Endothelial cell of umbilical vein (primary cell): ENCODE measurements at regions not wholly inside any gene's neighbourhood (a gene's known extent, or its start where the extent isn't known, plus 50 kb on each side); places are given as distances from the start of the nearest gene placed in this dataset.

Source experiments
- BruUV-seq: library from RNA; stranded (reverse); fragments of 400-500 nt; replicated peaks from 2 replicates; lab custom pipeline; 2021; lab: Mats Ljungman, UMichigan
- CTCF ChIA-PET: fragments of 300-600, 350-600 bp; sonication (Branson Sonifier 250); formaldehyde crosslinking; loops from one replicate; lab custom pipeline; 2021; ENCODE audit warnings: antibody characterized with exemption, inconsistent platforms; lab: Charles Lee
- POLR2A ChIA-PET: fragments of 300-600, 350-600 bp; sonication (Branson Sonifier 250); formaldehyde crosslinking; loops from one replicate; lab custom pipeline; 2021; ENCODE audit warnings: antibody characterized with exemption, inconsistent platforms; lab: Charles Lee
- DNase-seq: peaks from one replicate; pipeline ENCODE4 v3.0.0-alpha.2; 2011; ENCODE audit warnings: low read depth, low spot score
- FAIRE-seq: peaks from 2 replicates; lab custom pipeline; 2011; peaks lifted over from hg19 to GRCh38; lab: Jason Lieb, UNC
- H2AFZ ChIP-seq: 2 replicates; pipeline ENCODE4 v1.6.0; 2012; ENCODE audit warnings: low read depth, low read length, control low read depth, inconsistent platforms
- H3K27ac ChIP-seq: 2 replicates; pipeline ENCODE4 v1.5.1; 2011; ENCODE audit warnings: low read depth, mild to moderate bottlenecking, control low read depth, low read length, moderate library complexity; ENCODE audit not compliant: insufficient read depth
- H3K27me3 ChIP-seq, 2 experiments: 2 replicates each; pipeline versions ENCODE4 v1.6.0 to v1.6.1; 2011; ENCODE audit warnings: low read length in 2 of 2, mixed read lengths in 1 of 2; ENCODE audit not compliant: control insufficient read depth in 2 of 2, insufficient read depth in 2 of 2
- H3K36me3 ChIP-seq, 2 experiments: 2 replicates in 1 of 2; 3 replicates in 1 of 2; pipeline ENCODE4 v1.5.1; 2011; ENCODE audit warnings: low read length in 2 of 2, mild to moderate bottlenecking in 1 of 2, moderate library complexity in 1 of 2; ENCODE audit not compliant: control insufficient read depth in 2 of 2, insufficient read depth in 2 of 2; ENCODE audit errors: extremely low read depth in 1 of 2
- H3K4me1 ChIP-seq: 3 replicates; pipeline ENCODE4 v1.5.1; 2011; ENCODE audit warnings: mild to moderate bottlenecking, low read length; ENCODE audit not compliant: control insufficient read depth, insufficient read depth; ENCODE audit errors: extremely low read depth
- H3K4me2 ChIP-seq: 2 replicates; pipeline ENCODE4 v1.6.1; 2011; ENCODE audit warnings: low read length, control low read depth, mixed read lengths; ENCODE audit not compliant: insufficient read depth
- H3K4me3 ChIP-seq, 3 experiments: fragments of 200-600 bp in 1 of 3; sonication (generic), shearing (Covaris generic) in 1 of 3; replicated peaks in 1 of 3; 2 replicates each; pipeline ENCODE4 v1.5.1; 2011 to 2016; ENCODE audit warnings: control low read depth in 3 of 3, low read length in 3 of 3, mild to moderate bottlenecking in 2 of 3, inconsistent platforms in 1 of 3, low read depth in 1 of 3, moderate library complexity in 1 of 3; ENCODE audit not compliant: insufficient read depth in 1 of 3
- H3K79me2 ChIP-seq: 2 replicates; pipeline ENCODE4 v1.6.0; 2012; ENCODE audit warnings: low read length, inconsistent platforms; ENCODE audit not compliant: control insufficient read depth, insufficient read depth
- H3K9ac ChIP-seq: replicated peaks from 2 replicates; pipeline ENCODE3; 2011; ENCODE audit warnings: low read length, control low read depth; ENCODE audit not compliant: insufficient read depth; ENCODE audit errors: extremely low read depth
- H3K9me1 ChIP-seq: replicated peaks from 3 replicates; pipeline ENCODE4 v1.6.0; 2011; ENCODE audit warnings: mild to moderate bottlenecking, low read length; ENCODE audit not compliant: control insufficient read depth, insufficient read depth; ENCODE audit errors: extremely low read depth
- H3K9me3 ChIP-seq: replicated peaks from 2 replicates; pipeline ENCODE4 v1.5.1; 2012; ENCODE audit warnings: low read length, inconsistent platforms; ENCODE audit not compliant: control insufficient read depth, insufficient read depth
- H4K20me1 ChIP-seq: replicated peaks from 2 replicates; pipeline ENCODE3; 2011; ENCODE audit warnings: mild to moderate bottlenecking, low read length; ENCODE audit not compliant: control insufficient read depth, insufficient read depth; ENCODE audit errors: extremely low read depth
- FOS ChIP-seq: IDR thresholded peaks from 2 replicates; pipeline ENCODE4 v1.6.1; 2011; ENCODE audit warnings: mild to moderate bottlenecking, low read length, moderate library complexity, borderline replicate concordance; ENCODE audit not compliant: insufficient read depth
- MYC ChIP-seq: IDR thresholded peaks from one replicate; pipeline ENCODE4 v1.6.1; 2011; ENCODE audit warnings: mild to moderate bottlenecking, low read depth, low read length
- POLR2AphosphoS5 ChIP-seq: IDR thresholded peaks from 2 replicates; pipeline ENCODE4 v1.6.1; 2012; ENCODE audit warnings: low read depth, mild to moderate bottlenecking, control low read depth, low read length, moderate library complexity; ENCODE audit not compliant: insufficient read depth
- dilution Hi-C: fragments of 300-500 bp; cut with MboI; formaldehyde crosslinking; loops from one replicate; pipeline ENCODE4 v1.15.0; 2019; ENCODE audit warnings: low sequenced_read_pairs; ENCODE audit not compliant: extremely low pct_ligation_motif_present
- intact Hi-C: fragments of 100-400 bp; cut with micrococcal nuclease; formaldehyde crosslinking; loops from one replicate; pipeline ENCODE4 v1.10.0; 2022
- TF ChIP-seq, protein P1 (sequence below): IDR thresholded peaks from 2 replicates; pipeline ENCODE4 v1.6.1; 2011; ENCODE audit not compliant: insufficient read depth, insufficient read length
- TF ChIP-seq, protein P2 (sequence below), 2 donors: IDR thresholded peaks; 1 replicate in 1 of 2; 2 replicates in 1 of 2; pipeline ENCODE4 v1.5.1; 2011; ENCODE audit warnings: low read length in 2 of 2, mild to moderate bottlenecking in 2 of 2, moderate library complexity in 2 of 2, control low read depth in 1 of 2, inconsistent platforms in 1 of 2, low read depth in 1 of 2; ENCODE audit not compliant: insufficient read depth in 1 of 2; ENCODE audit errors: extremely low read depth in 1 of 2

DNA sequence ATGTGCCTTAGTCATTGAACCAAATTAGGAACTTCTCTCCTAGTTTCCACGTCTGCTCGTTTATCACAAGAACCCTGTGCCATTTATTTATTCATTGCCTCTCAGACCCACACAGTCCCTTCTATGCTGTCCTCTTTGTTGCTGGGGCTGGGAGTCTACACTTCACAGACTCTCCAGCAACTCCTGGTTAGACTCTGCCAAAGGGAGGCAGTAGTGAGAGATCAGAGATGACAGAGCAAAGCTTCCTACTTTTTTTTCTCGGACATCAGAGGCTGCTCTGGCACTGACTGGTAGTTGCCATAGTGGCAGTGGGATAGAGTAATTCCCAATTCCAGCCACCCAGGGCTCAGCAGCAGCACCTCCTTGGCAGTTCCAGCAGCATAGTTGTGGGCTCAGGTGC is 277.5 kb downstream of the BCL11A start:
- Histone ChIP-seq H3K4me1 (no peaks in the 10 kb centered on the region), H3K9ac (no peak overlapping the region), H3K27me3 (no peaks in the 10 kb centered on the region), H3K4me3 (no peak overlapping the region), H3K9me3 (peaks cover 2% of the 10 kb centered on the region), H3K36me3 (no peaks in the 10 kb centered on the region), H4K20me1 (no peaks in the 10 kb centered on the region), H3K27ac (no peak overlapping the region), H3K9me1 (no peaks in the 10 kb centered on the region), H3K79me2 (no peaks in the 10 kb centered on the region), H2AFZ (no peak overlapping the region), H3K4me2 (no peak overlapping the region)
- POLR2A ChIA-PET = no interaction called here
- DNase-seq = no peak
- CTCF ChIA-PET = no interaction called here
- no peak for FAIRE-seq
- intact Hi-C loops = no loop called here
- BruUV-seq = no TSS peak
- dilution Hi-C loops = no loop called here
- TF ChIP-seq FOS = no peak

DNA sequence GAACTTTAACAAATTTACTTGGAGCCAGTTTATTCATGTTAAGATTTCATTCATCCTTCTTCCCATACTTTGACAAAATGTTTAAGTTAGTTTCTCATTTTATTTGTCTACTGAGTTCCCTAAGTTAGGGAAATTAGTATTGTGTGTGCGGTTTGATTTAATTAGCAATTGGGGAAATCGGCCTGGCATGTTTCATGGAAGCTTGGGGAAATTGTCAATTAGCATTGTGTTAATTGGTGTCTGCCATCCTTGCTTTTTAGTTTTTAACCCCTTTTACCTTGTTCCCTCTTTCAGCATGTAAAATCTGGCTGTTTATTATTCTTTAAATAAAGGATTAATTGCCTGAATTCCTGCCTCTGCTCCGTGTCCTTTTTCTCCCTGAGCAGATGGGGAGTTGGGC is 279.6 kb downstream of the BCL11A start:
- intact Hi-C loops (no loop called here), dilution Hi-C loops (no loop called here)
- Histone ChIP-seq H4K20me1 (no peaks in the 10 kb centered on the region), H3K9me1 (no peaks in the 10 kb centered on the region), H3K36me3 (no peaks in the 10 kb centered on the region), H3K27ac (no peak overlapping the region), H3K27me3 (no peaks in the 10 kb centered on the region), H3K9ac (no peak overlapping the region), H3K9me3 (peaks cover 2% of the 10 kb centered on the region), H3K4me3 (no peak overlapping the region), H3K4me1 (no peaks in the 10 kb centered on the region), H3K79me2 (no peaks in the 10 kb centered on the region), H2AFZ (no peak overlapping the region), H3K4me2 (no peak overlapping the region)
- BruUV-seq = no TSS peak
- TF ChIP-seq, protein P1, sequence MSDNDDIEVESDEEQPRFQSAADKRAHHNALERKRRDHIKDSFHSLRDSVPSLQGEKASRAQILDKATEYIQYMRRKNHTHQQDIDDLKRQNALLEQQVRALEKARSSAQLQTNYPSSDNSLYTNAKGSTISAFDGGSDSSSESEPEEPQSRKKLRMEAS = no peak
- TF ChIP-seq MYC (no peak), FOS (no peak), POLR2AphosphoS5 (no peak)
- TF ChIP-seq, protein P2, sequence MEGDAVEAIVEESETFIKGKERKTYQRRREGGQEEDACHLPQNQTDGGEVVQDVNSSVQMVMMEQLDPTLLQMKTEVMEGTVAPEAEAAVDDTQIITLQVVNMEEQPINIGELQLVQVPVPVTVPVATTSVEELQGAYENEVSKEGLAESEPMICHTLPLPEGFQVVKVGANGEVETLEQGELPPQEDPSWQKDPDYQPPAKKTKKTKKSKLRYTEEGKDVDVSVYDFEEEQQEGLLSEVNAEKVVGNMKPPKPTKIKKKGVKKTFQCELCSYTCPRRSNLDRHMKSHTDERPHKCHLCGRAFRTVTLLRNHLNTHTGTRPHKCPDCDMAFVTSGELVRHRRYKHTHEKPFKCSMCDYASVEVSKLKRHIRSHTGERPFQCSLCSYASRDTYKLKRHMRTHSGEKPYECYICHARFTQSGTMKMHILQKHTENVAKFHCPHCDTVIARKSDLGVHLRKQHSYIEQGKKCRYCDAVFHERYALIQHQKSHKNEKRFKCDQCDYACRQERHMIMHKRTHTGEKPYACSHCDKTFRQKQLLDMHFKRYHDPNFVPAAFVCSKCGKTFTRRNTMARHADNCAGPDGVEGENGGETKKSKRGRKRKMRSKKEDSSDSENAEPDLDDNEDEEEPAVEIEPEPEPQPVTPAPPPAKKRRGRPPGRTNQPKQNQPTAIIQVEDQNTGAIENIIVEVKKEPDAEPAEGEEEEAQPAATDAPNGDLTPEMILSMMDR (IDR thresholded peaks at IDR 0.05; ENCODE audit: extremely low read depth in 1 of 2, insufficient read depth in 1 of 2, low read depth in 1 of 2, low read length in 2 of 2) = no peak
- ChIA-PET CTCF (no interaction called here), POLR2A (no interaction called here)
- FAIRE-seq (no peak), DNase-seq (no peak)
